ENCODE measurements at regions not wholly inside any gene's neighbourhood (a gene's known extent, or its start where the extent isn't known, plus 50 kb on each side); places are given as distances from the start of the nearest gene placed in this dataset.
"Not testable (repeated sequence)": the region's sequence is repeated elsewhere in the genome, so short reads cannot be mapped to it uniquely, and the experiment has no call there.

GRCh38 chr2:156254637-156255067, 77.9 kb downstream of the NR4A2 start:
- TF ChIP-seq CTCF (IDR thresholded peaks at IDR 0.05); ZFX (IDR thresholded peaks at IDR 0.05; ENCODE audit: borderline replicate concordance): not testable (repeated sequence)
